DOHH2 (cell line): ENCODE measurements at regions not wholly inside any gene's neighbourhood (a gene's known extent, or its start where the extent isn't known, plus 50 kb on each side); places are given as distances from the start of the nearest gene placed in this dataset.

ENCODE experiments used
- H3F3A ChIP-seq: fragments of 200-600 bp; sonication (generic), shearing (Covaris generic); 2 replicates; pipeline ENCODE4 v1.6.0; 2016; ENCODE audit warnings: antibody characterized with exemption, mild to moderate bottlenecking; ENCODE audit not compliant: control insufficient read depth, insufficient read depth
- H3K27ac ChIP-seq: fragments of 200-600 bp; sonication (generic); 2 replicates; pipeline ENCODE4 v1.5.1; 2014; ENCODE audit warnings: low read depth, mild to moderate bottlenecking, low read length, moderate library complexity
- H3K27me3 ChIP-seq: fragments of 200-600 bp; sonication (generic); 2 replicates; pipeline ENCODE4 v1.6.1; 2014; ENCODE audit warnings: mild to moderate bottlenecking, low read length, mixed read lengths; ENCODE audit not compliant: control insufficient read depth
- H3K36me3 ChIP-seq: fragments of 200-600 bp; sonication (generic); 2 replicates; pipeline ENCODE4 v1.6.1; 2014; ENCODE audit warnings: mild to moderate bottlenecking, low read length, moderate library complexity, mixed read lengths; ENCODE audit not compliant: control insufficient read depth
- H3K4me1 ChIP-seq: fragments of 200-600 bp; sonication (generic); 2 replicates; pipeline ENCODE4 v1.6.1; 2014; ENCODE audit warnings: mild to moderate bottlenecking, low read length, mixed read lengths; ENCODE audit not compliant: control insufficient read depth
- H3K4me2 ChIP-seq: fragments of 200-600 bp; sonication (generic); 2 replicates; pipeline ENCODE4 v1.6.0; 2014; ENCODE audit warnings: mild to moderate bottlenecking, low read length, moderate library complexity
- H3K4me3 ChIP-seq: fragments of 200-600 bp; sonication (generic); 2 replicates; pipeline ENCODE4 v1.5.1; 2014; ENCODE audit warnings: mild to moderate bottlenecking, low read length, mixed read lengths
- H3K79me2 ChIP-seq: fragments of 200-600 bp; sonication (generic); 2 replicates; pipeline ENCODE4 v1.6.1; 2014; ENCODE audit warnings: mild to moderate bottlenecking, low read length, mixed read lengths; ENCODE audit not compliant: control insufficient read depth
- H3K9me2 ChIP-seq: fragments of 200-600 bp; sonication (generic); replicated peaks from 2 replicates; pipeline ENCODE4 v1.6.1; 2014; ENCODE audit warnings: mild to moderate bottlenecking, low read length, mixed read lengths; ENCODE audit not compliant: control insufficient read depth
- H3K9me3 ChIP-seq: fragments of 200-600 bp; sonication (generic); 2 replicates; pipeline ENCODE4 v1.6.1; 2014; ENCODE audit warnings: antibody characterized with exemption, low read length, mixed read lengths; ENCODE audit not compliant: control insufficient read depth, insufficient read depth
- H4K20me1 ChIP-seq: fragments of 200-600 bp; sonication (generic); 2 replicates; pipeline ENCODE4 v1.6.0; 2014; ENCODE audit warnings: low read depth, mild to moderate bottlenecking, antibody characterized with exemption, low read length, moderate library complexity; ENCODE audit not compliant: control insufficient read depth, insufficient read depth
- EZH2phosphoT487 ChIP-seq: fragments of 200-600 bp; sonication (generic); IDR thresholded peaks from 2 replicates; pipeline ENCODE4 v1.6.1; 2017; ENCODE audit warnings: borderline replicate concordance, mild to moderate bottlenecking, antibody characterized with exemption, low read length, moderate library complexity, mixed read lengths
- TF ChIP-seq, protein P1 (sequence below): fragments of 200-600 bp; sonication (generic); IDR thresholded peaks from one replicate; pipeline ENCODE4 v1.5.1; 2014; ENCODE audit warnings: antibody characterized with exemption, mild to moderate bottlenecking, low read depth, low read length; ENCODE audit not compliant: poor library complexity, severe bottlenecking

DNA sequence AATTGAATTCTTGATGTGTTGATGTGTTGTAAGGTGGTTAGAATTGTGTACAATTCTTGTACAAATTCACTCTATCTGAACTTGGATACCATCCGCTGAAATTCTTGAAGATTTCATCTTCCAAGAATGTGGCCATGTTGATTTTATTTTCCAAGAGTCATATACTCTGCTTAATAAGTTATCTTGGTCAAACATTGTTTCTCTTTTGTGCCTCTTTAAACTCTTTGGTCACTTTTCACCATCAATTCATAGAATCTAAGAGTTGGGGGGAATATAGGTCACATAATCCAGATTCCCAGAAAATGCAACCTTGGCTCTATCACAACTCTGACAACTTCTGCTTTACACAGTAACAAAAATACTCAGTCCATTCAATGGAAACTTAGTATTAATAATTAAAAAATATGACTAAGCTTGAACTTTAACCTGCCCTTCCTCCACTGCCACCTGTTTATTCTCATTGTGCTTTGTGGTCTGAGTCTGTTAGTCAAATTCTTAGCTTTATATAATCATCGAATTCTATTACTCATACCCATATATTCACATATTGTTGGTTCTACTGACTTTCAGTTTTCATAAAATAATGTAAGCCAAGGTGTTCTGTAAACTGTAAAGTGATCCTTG is 373.2 kb downstream of the LMO7 start:
- no peaks in the 10 kb centered on the region for H3K36me3 ChIP-seq
- no peak overlapping the region for H3K4me2 ChIP-seq
- H3K27ac ChIP-seq = no peak overlapping the region
- no peaks in the 10 kb centered on the region for H3F3A ChIP-seq
- H3K9me2 ChIP-seq = no peaks in the 10 kb centered on the region
- no peaks in the 10 kb centered on the region for H3K4me1 ChIP-seq
- TF ChIP-seq EZH2phosphoT487 = no peak
- TF ChIP-seq, protein P1, sequence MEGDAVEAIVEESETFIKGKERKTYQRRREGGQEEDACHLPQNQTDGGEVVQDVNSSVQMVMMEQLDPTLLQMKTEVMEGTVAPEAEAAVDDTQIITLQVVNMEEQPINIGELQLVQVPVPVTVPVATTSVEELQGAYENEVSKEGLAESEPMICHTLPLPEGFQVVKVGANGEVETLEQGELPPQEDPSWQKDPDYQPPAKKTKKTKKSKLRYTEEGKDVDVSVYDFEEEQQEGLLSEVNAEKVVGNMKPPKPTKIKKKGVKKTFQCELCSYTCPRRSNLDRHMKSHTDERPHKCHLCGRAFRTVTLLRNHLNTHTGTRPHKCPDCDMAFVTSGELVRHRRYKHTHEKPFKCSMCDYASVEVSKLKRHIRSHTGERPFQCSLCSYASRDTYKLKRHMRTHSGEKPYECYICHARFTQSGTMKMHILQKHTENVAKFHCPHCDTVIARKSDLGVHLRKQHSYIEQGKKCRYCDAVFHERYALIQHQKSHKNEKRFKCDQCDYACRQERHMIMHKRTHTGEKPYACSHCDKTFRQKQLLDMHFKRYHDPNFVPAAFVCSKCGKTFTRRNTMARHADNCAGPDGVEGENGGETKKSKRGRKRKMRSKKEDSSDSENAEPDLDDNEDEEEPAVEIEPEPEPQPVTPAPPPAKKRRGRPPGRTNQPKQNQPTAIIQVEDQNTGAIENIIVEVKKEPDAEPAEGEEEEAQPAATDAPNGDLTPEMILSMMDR = no peak
- H4K20me1 ChIP-seq = no peaks in the 10 kb centered on the region
- no peak overlapping the region for H3K4me3 ChIP-seq
- no peaks in the 10 kb centered on the region for H3K27me3 ChIP-seq
- H3K79me2 ChIP-seq = no peaks in the 10 kb centered on the region
- H3K9me3 ChIP-seq = no peaks in the 10 kb centered on the region

DNA sequence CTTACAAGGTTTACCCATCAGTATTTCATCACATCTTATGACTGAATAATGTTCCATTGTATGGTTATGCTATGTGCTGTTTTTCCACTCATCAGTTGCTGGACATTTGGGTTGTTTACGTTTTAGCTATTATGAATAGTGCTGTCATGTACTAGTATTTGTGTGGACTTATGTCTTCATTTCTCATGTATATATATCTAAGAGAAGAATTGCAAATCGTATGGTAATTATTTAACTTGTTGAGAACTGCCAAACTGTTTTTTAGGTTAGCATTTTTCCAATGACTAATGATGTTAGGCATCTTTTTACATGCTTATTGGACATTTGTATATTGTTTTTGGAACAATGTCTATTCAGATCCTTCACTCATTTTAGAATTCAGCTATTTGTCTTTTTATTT is 368.3 kb downstream of the LMO7 start:
- H4K20me1 ChIP-seq = no peaks in the 10 kb centered on the region

DNA sequence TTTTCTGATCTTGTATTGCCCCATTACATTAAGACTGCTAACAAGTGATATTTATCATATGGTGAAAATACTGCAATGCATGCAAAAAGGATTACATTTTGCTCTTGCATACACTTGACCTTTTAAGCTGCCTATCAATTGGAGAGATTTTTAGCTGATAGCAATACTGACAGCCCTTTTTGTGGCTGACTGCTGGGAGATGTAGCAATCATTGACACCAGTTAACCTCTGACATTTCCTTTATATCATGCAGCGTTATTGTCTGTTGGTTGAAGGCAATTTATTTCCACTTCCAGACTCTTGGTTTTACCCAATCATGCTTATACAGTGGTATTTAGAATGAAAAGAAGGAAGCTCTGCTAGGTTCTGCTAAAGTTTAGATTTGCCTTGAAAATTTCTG is 364.0 kb downstream of the LMO7 start:
- Histone ChIP-seq H3K27me3 (no peaks in the 10 kb centered on the region), H3K4me1 (no peaks in the 10 kb centered on the region), H3K4me3 (no peak overlapping the region), H3K9me2 (no peaks in the 10 kb centered on the region), H3K36me3 (no peaks in the 10 kb centered on the region), H3K27ac (no peak overlapping the region), H4K20me1 (no peaks in the 10 kb centered on the region), H3F3A (no peaks in the 10 kb centered on the region), H3K9me3 (no peaks in the 10 kb centered on the region), H3K79me2 (no peaks in the 10 kb centered on the region), H3K4me2 (no peak overlapping the region)
- TF ChIP-seq, protein P1 = no peak
- no peak for TF ChIP-seq EZH2phosphoT487

More for the DNA sequence above, 368.3 kb downstream of the LMO7 start:
- Histone ChIP-seq H3K4me3 (no peak overlapping the region), H3K27me3 (no peaks in the 10 kb centered on the region), H3K4me2 (no peak overlapping the region), H3K36me3 (no peaks in the 10 kb centered on the region), H3K4me1 (no peaks in the 10 kb centered on the region), H3K27ac (no peak overlapping the region), H3K79me2 (no peaks in the 10 kb centered on the region), H3K9me2 (no peaks in the 10 kb centered on the region), H3F3A (no peaks in the 10 kb centered on the region), H3K9me3 (no peaks in the 10 kb centered on the region)
- TF ChIP-seq, protein P1 = no peak
- no peak for TF ChIP-seq EZH2phosphoT487
